ENCODE measurements at regions not wholly inside any gene's neighbourhood (a gene's known extent, or its start where the extent isn't known, plus 50 kb on each side); places are given as distances from the start of the nearest gene placed in this dataset.
"Not testable (repeated sequence)": the region's sequence is repeated elsewhere in the genome, so short reads cannot be mapped to it uniquely, and the experiment has no call there.

- not testable (repeated sequence) for TF ChIP-seq CTCF, EZH2phosphoT487, EZH2 (IDR thresholded peaks at IDR 0.05)
Measured at GRCh38 chr12:38123028-38123427, 193.5 kb upstream of the ALG10B start.
